Panc1 (cell line): ENCODE measurements at regions not wholly inside any gene's neighbourhood (a gene's known extent, or its start where the extent isn't known, plus 50 kb on each side); places are given as distances from the start of the nearest gene placed in this dataset.
"Not testable (repeated sequence)": the region's sequence is repeated elsewhere in the genome, so short reads cannot be mapped to it uniquely, and the experiment has no call there.

ENCODE experiments used
- ATAC-seq: fragments of 200-7000 bp; cut with Tn5 transposase; 2 replicates; pipeline ENCODE4 v1.9.1; 2020; ENCODE audit warnings: mild to moderate bottlenecking, moderate library complexity
- BruUV-seq: library from RNA; stranded (reverse); fragments of 400-500 nt; replicated peaks from 2 replicates; lab custom pipeline; 2021; lab: Mats Ljungman, UMichigan
- CTCF ChIA-PET: fragments of 300-600 bp; sonication (Branson Sonifier 250); formaldehyde crosslinking; loops from one replicate; lab custom pipeline; 2022; ENCODE audit warnings: antibody characterized with exemption; lab: Charles Lee
- POLR2A ChIA-PET: fragments of 300-600 bp; sonication (Branson Sonifier 250); formaldehyde crosslinking; loops from one replicate; lab custom pipeline; 2022; ENCODE audit warnings: antibody characterized with exemption; lab: Charles Lee
- DNase-seq: peaks from one replicate; pipeline ENCODE4 v3.0.0-alpha.2; 2010; ENCODE audit warnings: low read depth, low spot score
- H3K27ac ChIP-seq: 2 replicates; pipeline ENCODE4 v1.5.1; 2011; ENCODE audit warnings: mild to moderate bottlenecking, low read length, inconsistent platforms
- H3K27me3 ChIP-seq: fragments of 200-500 bp; sonication (Bioruptor generic); 2 replicates; pipeline ENCODE4 v1.6.0; 2014; ENCODE audit warnings: low read length, inconsistent platforms; ENCODE audit not compliant: control insufficient read depth, insufficient read depth
- H3K36me3 ChIP-seq: fragments of 200-500 bp; sonication (Bioruptor generic); 2 replicates; pipeline ENCODE4 v1.5.1; 2014; ENCODE audit warnings: inconsistent platforms, mild to moderate bottlenecking, low read length, moderate library complexity; ENCODE audit not compliant: control insufficient read depth, insufficient read depth
- H3K4me1 ChIP-seq: 2 replicates; pipeline ENCODE4 v1.5.1; 2011; ENCODE audit warnings: inconsistent platforms, mild to moderate bottlenecking, low read length, moderate library complexity; ENCODE audit not compliant: control insufficient read depth, insufficient read depth
- H3K4me3 ChIP-seq, 2 experiments: 2 replicates each; pipeline ENCODE4 v1.5.1; 2011 to 2012; ENCODE audit warnings: low read depth in 2 of 2, low read length in 2 of 2, mild to moderate bottlenecking in 2 of 2, inconsistent platforms in 1 of 2, moderate library complexity in 1 of 2
- H3K9me3 ChIP-seq: fragments of 200-500 bp; sonication (Bioruptor generic); 2 replicates; pipeline ENCODE4 v1.5.1; 2014; ENCODE audit warnings: low read depth, mild to moderate bottlenecking, inconsistent platforms, low read length, moderate library complexity; ENCODE audit not compliant: control insufficient read depth, insufficient read depth
- CTCF ChIP-seq: fragments of 450-650 bp; IDR thresholded peaks from 2 replicates; pipeline ENCODE4 v1.5.1; 2017; ENCODE audit warnings: mild to moderate bottlenecking
- POLR2AphosphoS5 ChIP-seq: IDR thresholded peaks from 2 replicates; pipeline ENCODE4 v1.6.1; 2012; ENCODE audit warnings: mild to moderate bottlenecking, low read depth, low read length, moderate library complexity
- REST ChIP-seq, 2 experiments: IDR thresholded peaks; 2 replicates each; pipeline ENCODE4 v1.6.1; 2011 to 2012; ENCODE audit warnings: low read depth in 2 of 2, control low read depth in 1 of 2, low read length in 1 of 2, mild to moderate bottlenecking in 1 of 2, moderate library complexity in 1 of 2; ENCODE audit not compliant: insufficient read depth in 1 of 2
- SIN3A ChIP-seq: IDR thresholded peaks from 2 replicates; pipeline ENCODE4 v1.6.1; 2012; ENCODE audit warnings: low read depth, mild to moderate bottlenecking, low read length, moderate library complexity, borderline replicate concordance; ENCODE audit not compliant: insufficient read depth
- TCF7L2 ChIP-seq: IDR thresholded peaks from 2 replicates; pipeline ENCODE4 v1.6.1; 2011; ENCODE audit warnings: mild to moderate bottlenecking, low read depth, low read length, inconsistent platforms
- in situ Hi-C: cut with HindIII; loops from 2 replicates; pipeline ENCODE4 v1.10.0; 2016; ENCODE audit warnings: low sequenced_read_pairs, low pct_unique_long_range_greater_than_20kb
- intact Hi-C: fragments of 100-400 bp; cut with micrococcal nuclease; formaldehyde crosslinking; loops from one replicate; pipeline ENCODE4 v1.10.0; 2022; ENCODE audit not compliant: unreplicated experiment

- DNase-seq, result no peak
- ATAC-seq, result no peak
- Histone ChIP-seq H3K4me1 (no peaks in the 10 kb centered on the region), H3K36me3 (no peaks in the 10 kb centered on the region), H3K27me3 (no peaks in the 10 kb centered on the region), H3K27ac (no peak overlapping the region), H3K9me3 (peaks cover 5% of the 10 kb centered on the region; the same call in 1 of the 2 replicates), H3K4me3 (no peak overlapping the region)
- in situ Hi-C loops (no loop called here), intact Hi-C loops (no loop called here)
- ChIA-PET POLR2A (no interaction called here), CTCF (no interaction called here)
- no TSS peak for BruUV-seq
- TF ChIP-seq CTCF, result no peak
- no peak for TF ChIP-seq REST (IDR thresholded peaks at IDR 0.05; ENCODE audit: insufficient read depth in 1 of 2, low read depth in 2 of 2, low read length in 1 of 2)
- no peak for TF ChIP-seq SIN3A
- no peak for TF ChIP-seq TCF7L2
- no peak for TF ChIP-seq POLR2AphosphoS5
Observed at GRCh38 chr12:33945438-33945784, 76.9 kb upstream of the ALG10 start.

- POLR2A ChIA-PET, in situ Hi-C loops, H3K4me1 ChIP-seq, H3K4me3 ChIP-seq, ATAC-seq, CTCF ChIA-PET, H3K27ac ChIP-seq, DNase-seq, H3K9me3 ChIP-seq, H3K27me3 ChIP-seq, intact Hi-C loops, H3K36me3 ChIP-seq, BruUV-seq: not testable (repeated sequence)
Observed at GRCh38 chr12:33966219-33966618, 56.1 kb upstream of the ALG10 start.

- Histone ChIP-seq H3K4me1 (no peaks in the 10 kb centered on the region), H3K9me3 (no peaks in the 10 kb centered on the region), H3K36me3 (no peaks in the 10 kb centered on the region), H3K4me3 (no peak overlapping the region), H3K27ac (no peak overlapping the region), H3K27me3 (no peaks in the 10 kb centered on the region)
- DNase-seq, result no peak
- BruUV-seq, result no TSS peak
- in situ Hi-C loops, result no loop called here
- ChIA-PET POLR2A (no interaction called here), CTCF (no interaction called here)
- ATAC-seq, result no peak
- intact Hi-C loops, result no loop called here
- TF ChIP-seq REST (IDR thresholded peaks at IDR 0.05; ENCODE audit: insufficient read depth in 1 of 2, low read depth in 2 of 2, low read length in 1 of 2) (no peak), SIN3A (no peak), CTCF (no peak), TCF7L2 (no peak), POLR2AphosphoS5 (no peak)
Observed at GRCh38 chr12:33967760-33968159, 54.5 kb upstream of the ALG10 start.
